Activated T-helper 17 cell treated with anti-CD3 and anti-CD28 coated beads, Interleukin-2, amount 50 U/mL, for 72 hours (primary cell): ENCODE measurements at regions not wholly inside any gene's neighbourhood (a gene's known extent, or its start where the extent isn't known, plus 50 kb on each side); places are given as distances from the start of the nearest gene placed in this dataset.
"Not testable (repeated sequence)": the region's sequence is repeated elsewhere in the genome, so short reads cannot be mapped to it uniquely, and the experiment has no call there.

ENCODE experiments used
- ATAC-seq: fragments of 150-1000 bp; cut with Tn5 transposase; replicated peaks from 2 replicates; pipeline ENCODE4 v1.10.0; 2021; ENCODE audit warnings: mild to moderate bottlenecking, moderate library complexity
- H3K27ac Mint-ChIP-seq: one replicate; pipeline ENCODE4 v1.8.0; 2022; ENCODE audit warnings: mixed read lengths
- H3K27me3 Mint-ChIP-seq: one replicate; pipeline ENCODE4 v1.8.0; 2022; ENCODE audit warnings: mixed read lengths
- H3K36me3 Mint-ChIP-seq: one replicate; pipeline ENCODE4 v1.8.0; 2022; ENCODE audit warnings: low read depth, mild to moderate bottlenecking, mixed read lengths
- H3K4me1 Mint-ChIP-seq: one replicate; pipeline ENCODE4 v1.8.0; 2022; ENCODE audit warnings: mixed read lengths
- H3K4me3 Mint-ChIP-seq: one replicate; pipeline ENCODE4 v1.8.0; 2022; ENCODE audit warnings: mild to moderate bottlenecking, mixed read lengths
- H3K9me3 Mint-ChIP-seq: one replicate; pipeline ENCODE4 v1.8.0; 2022; ENCODE audit warnings: mixed read lengths

DNA sequence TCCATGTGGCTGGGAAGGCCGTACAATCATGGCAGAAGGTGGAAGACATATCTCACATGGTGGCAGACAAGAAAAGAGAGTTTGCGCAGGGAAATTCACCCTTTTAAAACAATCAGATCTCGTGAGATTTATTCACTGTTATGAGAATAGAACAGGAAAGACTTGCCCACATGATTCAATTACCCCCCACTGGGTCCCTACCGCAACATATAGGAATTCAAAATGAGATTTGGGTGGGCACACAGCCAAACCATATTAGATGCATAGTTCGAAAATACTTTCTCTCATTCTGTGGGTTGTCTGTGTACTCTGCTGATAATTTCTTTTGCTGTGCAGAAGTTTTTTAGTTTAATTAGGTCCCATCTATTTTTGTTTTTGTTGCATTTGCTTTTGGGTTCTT, 990.3 kb downstream of the PLA2G4A start:
- Mint-ChIP-seq H3K9me3 (peaks cover 5% of the 10 kb centered on the region), H3K36me3 (no peaks in the 10 kb centered on the region), H3K27me3 (no peaks in the 10 kb centered on the region), H3K4me3 (no peak overlapping the region), H3K4me1 (no peaks in the 10 kb centered on the region), H3K27ac (no peak overlapping the region)
- ATAC-seq, result no peak

DNA sequence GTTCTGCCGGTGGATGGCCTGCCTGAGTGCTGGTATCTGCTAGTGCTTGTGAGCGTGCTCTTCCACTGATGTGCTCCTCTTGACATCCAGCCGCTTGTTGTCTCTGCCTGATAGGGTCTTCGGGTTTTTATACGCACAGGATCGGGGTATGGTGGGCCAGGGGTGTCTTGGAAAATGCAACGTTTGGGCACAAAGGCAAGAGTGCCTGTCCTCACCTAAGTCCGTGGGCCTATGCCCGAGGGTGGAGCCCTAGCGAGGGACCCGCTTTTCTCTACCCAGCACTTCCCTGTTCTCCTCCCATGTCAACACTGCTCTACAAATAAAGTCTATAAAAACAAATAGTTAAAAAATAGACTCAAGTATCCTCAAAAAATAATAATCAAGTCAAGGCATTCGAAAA, 1007.8 kb downstream of the PLA2G4A start:
- no peaks in the 10 kb centered on the region for H3K27me3 Mint-ChIP-seq
- H3K9me3 Mint-ChIP-seq, result peaks cover 8% of the 10 kb centered on the region
- no peaks in the 10 kb centered on the region for H3K4me1 Mint-ChIP-seq
- H3K36me3 Mint-ChIP-seq, result no peaks in the 10 kb centered on the region
- H3K4me3 Mint-ChIP-seq, result no peak overlapping the region
- no peak overlapping the region for H3K27ac Mint-ChIP-seq
- no peak for ATAC-seq

GRCh38 chr1:187837787-187838186, 1009.0 kb downstream of the PLA2G4A start:
- ATAC-seq, result no peak
- no peak overlapping the region for H3K27ac Mint-ChIP-seq
- H3K9me3 Mint-ChIP-seq, result peaks cover 4% of the 10 kb centered on the region
- H3K4me1 Mint-ChIP-seq, result no peaks in the 10 kb centered on the region
- no peaks in the 10 kb centered on the region for H3K36me3 Mint-ChIP-seq
- no peaks in the 10 kb centered on the region for H3K27me3 Mint-ChIP-seq
- no peak overlapping the region for H3K4me3 Mint-ChIP-seq

GRCh38 chr1:187838335-187839293, 1009.9 kb downstream of the PLA2G4A start:
- no peaks in the 10 kb centered on the region for H3K27me3 Mint-ChIP-seq
- no peak overlapping the region for H3K4me3 Mint-ChIP-seq
- ATAC-seq, result no peak
- H3K27ac Mint-ChIP-seq, result no peak overlapping the region
- no peaks in the 10 kb centered on the region for H3K4me1 Mint-ChIP-seq
- no peaks in the 10 kb centered on the region for H3K36me3 Mint-ChIP-seq
- peaks cover 4% of the 10 kb centered on the region for H3K9me3 Mint-ChIP-seq

DNA sequence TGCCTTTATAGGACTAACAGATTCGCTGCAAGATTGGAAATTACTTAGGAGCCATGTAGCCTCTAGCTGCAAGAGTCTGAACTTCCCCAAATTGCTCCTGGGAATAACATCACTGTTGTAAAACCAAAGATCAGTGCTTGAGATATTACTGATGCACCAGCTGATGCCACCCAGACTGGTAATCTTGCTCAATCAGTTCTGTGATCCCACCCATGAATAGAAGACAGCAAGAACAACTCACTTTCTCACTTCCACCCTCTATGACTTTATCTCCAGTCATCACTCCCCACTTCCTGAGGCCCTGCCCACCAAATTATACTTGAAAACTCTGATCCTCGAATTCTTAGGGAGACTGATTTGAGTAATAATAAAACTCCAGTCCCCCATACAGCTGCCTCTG, 1011.1 kb downstream of the PLA2G4A start:
- H3K4me1 Mint-ChIP-seq, result no peaks in the 10 kb centered on the region
- no peak overlapping the region for H3K4me3 Mint-ChIP-seq
- H3K27me3 Mint-ChIP-seq, result no peaks in the 10 kb centered on the region
- no peak for ATAC-seq
- H3K9me3 Mint-ChIP-seq, result peaks cover 4% of the 10 kb centered on the region
- no peak overlapping the region for H3K27ac Mint-ChIP-seq
- H3K36me3 Mint-ChIP-seq, result no peaks in the 10 kb centered on the region

DNA sequence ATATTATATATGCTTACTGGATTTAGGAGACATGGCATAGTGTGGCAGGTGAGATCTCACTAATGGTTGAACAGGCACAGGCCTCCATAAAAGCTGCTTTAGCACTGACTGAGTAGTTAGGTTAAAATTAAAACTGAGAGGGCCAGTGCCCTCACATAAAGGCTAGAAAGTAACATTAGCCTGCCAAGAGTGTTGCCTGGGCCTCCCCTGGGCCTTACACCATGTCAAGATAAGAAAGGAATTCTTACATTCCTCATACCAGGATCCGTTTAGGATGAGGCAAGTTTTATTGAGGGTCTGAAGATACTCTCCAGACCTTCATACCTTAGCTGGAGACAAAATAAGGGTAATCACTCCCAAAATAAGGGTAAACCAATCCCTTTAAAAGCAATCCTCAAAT, 1011.8 kb downstream of the PLA2G4A start:
- Mint-ChIP-seq H3K4me3 (no peak overlapping the region), H3K9me3 (peaks cover 4% of the 10 kb centered on the region), H3K27me3 (no peaks in the 10 kb centered on the region), H3K36me3 (no peaks in the 10 kb centered on the region), H3K4me1 (no peaks in the 10 kb centered on the region), H3K27ac (no peak overlapping the region)
- ATAC-seq, result no peak

- Mint-ChIP-seq H3K4me1 (no peaks in the 10 kb centered on the region), H3K9me3 (peaks cover 4% of the 10 kb centered on the region), H3K27ac (no peak overlapping the region), H3K36me3 (no peaks in the 10 kb centered on the region), H3K4me3 (no peak overlapping the region), H3K27me3 (no peaks in the 10 kb centered on the region)
- no peak for ATAC-seq
Measured at GRCh38 chr1:187842406-187843165, 1013.8 kb downstream of the PLA2G4A start.

GRCh38 chr1:187844313-187844712, 1015.6 kb downstream of the PLA2G4A start:
- no peaks in the 10 kb centered on the region for H3K36me3 Mint-ChIP-seq
- no peaks in the 10 kb centered on the region for H3K9me3 Mint-ChIP-seq
- ATAC-seq, result no peak

DNA sequence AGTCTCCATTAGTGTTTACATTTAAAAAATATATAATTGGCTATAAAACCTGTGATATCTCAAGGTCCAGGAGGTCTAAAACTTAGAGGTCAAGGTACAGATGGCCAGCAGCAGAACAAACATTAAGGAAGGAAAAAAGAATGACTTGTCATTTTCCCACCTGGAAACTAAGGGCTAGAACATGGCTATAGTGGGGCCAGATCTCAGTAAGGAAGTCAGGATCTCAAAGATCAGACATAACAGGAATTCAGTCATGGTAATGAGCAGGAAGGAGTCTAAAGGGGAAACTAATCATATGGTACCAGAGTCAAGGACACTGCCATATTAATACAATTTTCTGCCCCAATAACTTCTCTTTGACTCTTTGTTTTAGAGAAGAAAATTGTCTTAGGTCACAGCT, 1018.8 kb downstream of the PLA2G4A start:
- no peak overlapping the region for H3K27ac Mint-ChIP-seq
- no peak for ATAC-seq
- H3K9me3 Mint-ChIP-seq, result peaks cover 8% of the 10 kb centered on the region
- no peaks in the 10 kb centered on the region for H3K27me3 Mint-ChIP-seq
- H3K4me3 Mint-ChIP-seq, result no peak overlapping the region
- no peaks in the 10 kb centered on the region for H3K4me1 Mint-ChIP-seq
- no peaks in the 10 kb centered on the region for H3K36me3 Mint-ChIP-seq

More at GRCh38 chr1:187844313-187844712, 1015.6 kb downstream of the PLA2G4A start:
- Mint-ChIP-seq H3K4me1 (no peaks in the 10 kb centered on the region), H3K27ac (no peak overlapping the region), H3K4me3 (no peak overlapping the region), H3K27me3 (no peaks in the 10 kb centered on the region)

- ATAC-seq, result no peak
- H3K4me3 Mint-ChIP-seq, result no peak overlapping the region
Measured at GRCh38 chr1:187848321-187848720, 1019.6 kb downstream of the PLA2G4A start.

DNA sequence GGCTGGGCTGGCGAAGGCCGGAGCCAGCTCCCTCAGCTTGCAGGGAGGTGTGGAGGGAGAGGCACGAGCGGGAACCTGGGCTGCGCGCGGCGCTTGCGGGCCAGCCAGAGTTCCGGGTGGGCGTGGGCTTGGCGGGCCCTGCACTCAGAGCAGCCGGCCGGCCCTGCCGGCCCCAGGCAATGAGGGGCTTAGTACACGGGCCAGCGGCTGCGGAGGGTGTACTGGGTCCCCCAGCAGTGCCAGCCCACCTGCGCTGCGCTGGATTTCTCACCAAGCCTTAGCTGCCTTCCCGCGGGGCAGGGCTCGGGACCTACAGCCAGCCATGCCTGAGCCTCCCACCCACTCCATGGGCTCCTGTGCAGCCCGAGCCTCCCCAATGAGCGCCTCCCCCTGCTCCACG, 1021.4 kb downstream of the PLA2G4A start:
- H3K4me3 Mint-ChIP-seq, H3K9me3 Mint-ChIP-seq, H3K4me1 Mint-ChIP-seq, ATAC-seq, H3K36me3 Mint-ChIP-seq, H3K27ac Mint-ChIP-seq, H3K27me3 Mint-ChIP-seq: not testable (repeated sequence)

More at GRCh38 chr1:187848321-187848720, 1019.6 kb downstream of the PLA2G4A start:
- Mint-ChIP-seq H3K4me1 (no peaks in the 10 kb centered on the region), H3K36me3 (no peaks in the 10 kb centered on the region), H3K27me3 (no peaks in the 10 kb centered on the region), H3K27ac (no peak overlapping the region), H3K9me3 (peaks cover 8% of the 10 kb centered on the region)

GRCh38 chr1:187853505-187853904, 1024.8 kb downstream of the PLA2G4A start:
- H3K27me3 Mint-ChIP-seq, result no peaks in the 10 kb centered on the region

GRCh38 chr1:187854457-187854856, 1025.7 kb downstream of the PLA2G4A start:
- H3K36me3 Mint-ChIP-seq, result no peaks in the 10 kb centered on the region
- no peaks in the 10 kb centered on the region for H3K27me3 Mint-ChIP-seq
- ATAC-seq, result no peak
- no peak overlapping the region for H3K4me3 Mint-ChIP-seq
- no peaks in the 10 kb centered on the region for H3K4me1 Mint-ChIP-seq
- H3K9me3 Mint-ChIP-seq, result peaks cover 13% of the 10 kb centered on the region
- no peak overlapping the region for H3K27ac Mint-ChIP-seq

More at GRCh38 chr1:187853505-187853904, 1024.8 kb downstream of the PLA2G4A start:
- no peak overlapping the region for H3K4me3 Mint-ChIP-seq
- H3K27ac Mint-ChIP-seq, result no peak overlapping the region
- ATAC-seq, result no peak
- H3K36me3 Mint-ChIP-seq, result no peaks in the 10 kb centered on the region
- H3K9me3 Mint-ChIP-seq, result peaks cover 9% of the 10 kb centered on the region
- no peaks in the 10 kb centered on the region for H3K4me1 Mint-ChIP-seq

DNA sequence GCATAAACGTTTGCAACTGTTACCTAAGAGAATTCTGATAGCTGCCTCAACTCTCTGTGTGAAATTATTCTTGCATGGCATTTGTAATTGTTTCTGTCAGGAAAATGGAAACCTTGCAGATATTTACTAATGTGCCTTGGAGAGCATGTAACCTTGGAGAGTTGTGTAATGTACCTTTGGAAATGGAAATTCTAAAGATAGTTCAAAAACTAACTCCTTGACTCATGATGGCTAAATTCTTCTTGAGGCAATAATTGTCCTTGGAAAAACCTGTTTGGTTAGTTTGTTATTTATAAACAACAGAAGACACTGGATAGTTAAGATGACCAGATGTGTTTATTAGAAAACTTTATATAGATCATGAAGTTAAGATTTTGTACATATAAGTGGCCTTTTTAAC, 1033.8 kb downstream of the PLA2G4A start:
- Mint-ChIP-seq H3K4me1 (no peaks in the 10 kb centered on the region), H3K9me3 (peaks cover 8% of the 10 kb centered on the region), H3K27me3 (no peaks in the 10 kb centered on the region), H3K4me3 (no peak overlapping the region), H3K36me3 (no peaks in the 10 kb centered on the region), H3K27ac (no peak overlapping the region)
- ATAC-seq, result no peak

DNA sequence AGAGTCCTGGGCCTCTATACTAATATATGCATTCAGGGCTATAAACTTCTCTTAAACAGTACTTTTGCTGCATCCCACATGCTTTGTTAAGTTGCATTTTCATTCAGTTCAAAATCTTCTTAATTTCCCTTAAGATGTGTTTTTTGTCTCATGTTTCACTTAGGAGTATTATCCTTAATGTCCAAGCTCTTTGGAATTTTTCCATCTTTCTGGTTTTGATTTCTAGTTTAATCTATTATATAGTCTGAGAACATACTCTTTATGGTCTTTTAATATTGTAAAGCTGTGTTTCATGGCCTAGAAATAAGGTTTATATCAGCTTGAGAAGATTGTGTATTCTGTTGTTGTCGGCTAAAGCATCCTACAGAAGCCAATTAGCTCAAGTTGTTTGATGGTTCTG, 1041.8 kb downstream of the PLA2G4A start:
- peaks cover 8% of the 10 kb centered on the region for H3K9me3 Mint-ChIP-seq
- no peak for ATAC-seq

More for the DNA sequence above, 1041.8 kb downstream of the PLA2G4A start:
- H3K4me3 Mint-ChIP-seq, result no peak overlapping the region
- H3K4me1 Mint-ChIP-seq, result no peaks in the 10 kb centered on the region
- no peaks in the 10 kb centered on the region for H3K36me3 Mint-ChIP-seq
- no peak overlapping the region for H3K27ac Mint-ChIP-seq
- H3K27me3 Mint-ChIP-seq, result no peaks in the 10 kb centered on the region
